ENCODE measurements at regions not wholly inside any gene's neighbourhood (a gene's known extent, or its start where the extent isn't known, plus 50 kb on each side); places are given as distances from the start of the nearest gene placed in this dataset.

DNA sequence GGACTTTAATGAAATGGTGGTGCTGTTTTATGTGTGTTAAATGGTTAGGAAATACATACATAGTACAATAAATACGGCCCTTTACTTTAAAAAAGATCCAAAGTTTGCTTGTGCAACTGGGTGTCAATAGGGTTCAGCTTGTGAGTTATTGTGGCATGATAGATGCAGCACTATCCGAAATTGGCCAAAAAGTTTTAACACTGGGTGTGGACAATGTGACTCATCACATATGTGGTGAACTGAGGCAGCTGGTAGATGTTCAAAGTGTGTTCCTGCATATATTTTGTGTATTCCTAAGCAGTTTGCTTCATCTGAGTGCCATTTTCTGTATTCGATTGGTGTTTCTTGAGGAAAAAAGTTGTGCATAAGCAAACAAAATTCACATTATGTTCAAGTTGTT, 473.1 kb downstream of the KIF20B start:
- TF ChIP-seq, protein P1, sequence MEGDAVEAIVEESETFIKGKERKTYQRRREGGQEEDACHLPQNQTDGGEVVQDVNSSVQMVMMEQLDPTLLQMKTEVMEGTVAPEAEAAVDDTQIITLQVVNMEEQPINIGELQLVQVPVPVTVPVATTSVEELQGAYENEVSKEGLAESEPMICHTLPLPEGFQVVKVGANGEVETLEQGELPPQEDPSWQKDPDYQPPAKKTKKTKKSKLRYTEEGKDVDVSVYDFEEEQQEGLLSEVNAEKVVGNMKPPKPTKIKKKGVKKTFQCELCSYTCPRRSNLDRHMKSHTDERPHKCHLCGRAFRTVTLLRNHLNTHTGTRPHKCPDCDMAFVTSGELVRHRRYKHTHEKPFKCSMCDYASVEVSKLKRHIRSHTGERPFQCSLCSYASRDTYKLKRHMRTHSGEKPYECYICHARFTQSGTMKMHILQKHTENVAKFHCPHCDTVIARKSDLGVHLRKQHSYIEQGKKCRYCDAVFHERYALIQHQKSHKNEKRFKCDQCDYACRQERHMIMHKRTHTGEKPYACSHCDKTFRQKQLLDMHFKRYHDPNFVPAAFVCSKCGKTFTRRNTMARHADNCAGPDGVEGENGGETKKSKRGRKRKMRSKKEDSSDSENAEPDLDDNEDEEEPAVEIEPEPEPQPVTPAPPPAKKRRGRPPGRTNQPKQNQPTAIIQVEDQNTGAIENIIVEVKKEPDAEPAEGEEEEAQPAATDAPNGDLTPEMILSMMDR (conservative IDR thresholded peaks at IDR 0.05; ENCODE audit: low read length) = no peak
- no peak for DNase-seq (ENCODE audit: low read depth)
- no peak overlapping the region for H3K4me3 ChIP-seq (ENCODE audit: low read length)

DNA sequence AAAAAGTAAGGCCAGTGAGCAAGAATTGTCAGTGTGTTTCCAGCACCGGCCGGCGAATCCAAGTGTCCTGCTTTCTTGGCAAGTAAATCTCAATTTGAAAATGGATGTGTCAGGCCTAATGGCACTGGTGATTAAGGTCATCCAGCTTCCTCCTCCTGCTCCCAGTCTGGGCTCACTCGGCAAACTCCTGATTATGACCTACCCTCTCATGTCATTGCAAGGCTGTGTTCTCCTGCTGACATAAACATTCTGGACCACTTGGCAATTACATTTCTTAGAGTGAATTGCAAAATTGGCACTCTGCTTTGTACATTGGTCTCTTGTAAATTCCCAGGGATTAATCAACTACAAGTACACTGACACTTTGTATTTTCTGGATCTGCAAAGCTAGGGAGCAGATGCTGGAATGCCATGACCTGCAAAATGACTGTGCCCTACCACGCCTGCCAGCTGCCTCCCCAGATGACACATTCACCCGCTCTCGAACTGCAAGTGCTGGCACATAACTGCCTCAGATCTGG, 473.8 kb downstream of the KIF20B start:
- DNase-seq (ENCODE audit: low read depth) = no peak
- no peak overlapping the region for H3K4me3 ChIP-seq (ENCODE audit: low read length)
- TF ChIP-seq, protein P1 (conservative IDR thresholded peaks at IDR 0.05; ENCODE audit: low read length) = no peak

DNA sequence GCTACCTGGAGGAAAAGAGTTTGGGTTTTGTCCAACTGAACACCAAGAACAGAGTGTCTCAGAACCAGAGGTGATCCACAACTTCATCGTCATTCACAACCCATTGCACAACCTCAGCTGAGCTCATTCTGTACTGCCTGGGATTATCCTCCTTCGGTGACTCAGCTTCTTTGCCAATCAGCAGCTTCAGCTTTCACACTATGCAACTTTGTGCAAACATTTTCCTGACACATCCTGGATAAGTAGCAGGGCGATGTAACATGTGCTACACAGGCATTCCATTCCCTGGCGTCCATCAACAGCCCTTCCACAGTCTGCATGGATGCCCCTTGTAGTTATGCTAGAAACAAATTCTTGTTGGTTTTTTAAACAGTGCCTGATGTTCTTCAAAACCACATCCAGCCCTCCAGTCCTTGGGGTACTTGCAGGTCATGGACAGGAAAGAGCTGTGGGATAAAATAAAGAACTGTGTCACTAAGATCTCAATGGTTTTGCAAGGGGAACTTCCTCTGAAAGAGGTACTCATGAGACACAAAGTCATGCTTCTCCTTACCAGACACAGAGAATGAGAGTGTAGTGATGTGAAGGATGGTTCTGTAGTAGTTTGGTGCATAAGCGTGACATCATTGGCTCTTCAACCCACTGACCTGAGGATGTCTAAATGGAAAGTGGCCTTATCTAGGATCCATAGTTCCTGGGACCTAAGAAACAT, 478.5 kb downstream of the KIF20B start:
- DNase-seq (ENCODE audit: low read depth) = peak; percentile 43
- TF ChIP-seq, protein P1 (conservative IDR thresholded peaks at IDR 0.05; ENCODE audit: low read length) = no peak
- H3K4me3 ChIP-seq (ENCODE audit: low read length) = no peak overlapping the region

DNA sequence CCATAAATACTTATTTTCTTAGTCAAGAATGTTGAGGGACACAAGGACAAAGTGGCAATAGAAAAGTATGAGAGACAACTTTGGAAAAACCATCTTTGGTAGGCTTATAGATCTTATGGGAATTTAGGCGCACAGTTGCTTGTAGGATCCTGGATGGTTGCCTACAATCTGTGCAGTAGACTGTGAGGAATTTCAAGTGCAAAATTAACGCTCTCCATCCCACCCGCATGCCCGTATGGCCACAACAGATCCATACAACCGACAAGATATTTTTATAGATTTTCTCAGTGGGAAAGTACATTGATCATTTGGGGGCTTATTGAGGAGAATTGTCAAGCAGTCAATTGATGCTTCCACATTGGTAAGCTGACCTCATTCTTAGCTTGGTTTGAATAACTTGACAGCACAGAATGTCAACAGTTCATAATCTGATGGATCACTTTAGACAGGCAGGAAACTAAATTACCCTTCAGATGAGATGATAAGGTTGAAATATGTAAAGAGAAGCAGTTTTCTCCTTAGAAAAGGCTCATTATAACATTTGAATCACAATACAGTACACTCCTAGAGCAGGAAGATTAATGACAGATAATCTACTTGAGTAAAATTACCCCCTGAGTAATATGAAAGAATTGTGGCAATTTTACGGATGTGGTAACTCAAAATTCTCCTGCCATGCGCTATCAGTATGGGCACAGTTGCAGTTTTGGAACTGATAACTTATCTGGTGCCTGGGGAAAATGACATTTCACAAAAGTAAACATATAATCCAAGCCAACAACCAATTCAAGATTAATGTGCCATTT, 479.7 kb downstream of the KIF20B start:
- TF ChIP-seq, protein P1 (conservative IDR thresholded peaks at IDR 0.05; ENCODE audit: low read length) = no peak
- no peak overlapping the region for H3K4me3 ChIP-seq (ENCODE audit: low read length)
- DNase-seq (ENCODE audit: low read depth) = no peak

DNA sequence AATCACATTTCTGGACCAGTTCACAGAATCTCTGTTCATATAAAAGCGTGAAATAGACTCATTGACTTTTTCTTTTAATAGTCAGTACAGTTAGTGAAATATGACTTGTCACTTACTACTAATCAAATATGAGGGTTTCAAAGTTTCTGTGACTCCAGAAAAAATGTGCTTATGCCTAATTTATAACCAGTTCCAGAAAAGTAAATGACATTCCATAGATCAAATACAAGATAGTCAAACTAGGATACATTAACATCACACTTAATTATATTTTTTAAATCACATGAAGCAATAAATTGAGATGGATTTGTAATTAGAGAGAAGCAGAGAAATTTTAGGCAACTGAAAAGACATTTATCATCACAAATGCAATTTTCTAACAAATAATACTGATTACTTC, 491.4 kb downstream of the KIF20B start:
- no peak for DNase-seq (ENCODE audit: low read depth)
- TF ChIP-seq, protein P1 (conservative IDR thresholded peaks at IDR 0.05; ENCODE audit: low read length) = no peak
- H3K4me3 ChIP-seq (ENCODE audit: low read length) = no peak overlapping the region

DNA sequence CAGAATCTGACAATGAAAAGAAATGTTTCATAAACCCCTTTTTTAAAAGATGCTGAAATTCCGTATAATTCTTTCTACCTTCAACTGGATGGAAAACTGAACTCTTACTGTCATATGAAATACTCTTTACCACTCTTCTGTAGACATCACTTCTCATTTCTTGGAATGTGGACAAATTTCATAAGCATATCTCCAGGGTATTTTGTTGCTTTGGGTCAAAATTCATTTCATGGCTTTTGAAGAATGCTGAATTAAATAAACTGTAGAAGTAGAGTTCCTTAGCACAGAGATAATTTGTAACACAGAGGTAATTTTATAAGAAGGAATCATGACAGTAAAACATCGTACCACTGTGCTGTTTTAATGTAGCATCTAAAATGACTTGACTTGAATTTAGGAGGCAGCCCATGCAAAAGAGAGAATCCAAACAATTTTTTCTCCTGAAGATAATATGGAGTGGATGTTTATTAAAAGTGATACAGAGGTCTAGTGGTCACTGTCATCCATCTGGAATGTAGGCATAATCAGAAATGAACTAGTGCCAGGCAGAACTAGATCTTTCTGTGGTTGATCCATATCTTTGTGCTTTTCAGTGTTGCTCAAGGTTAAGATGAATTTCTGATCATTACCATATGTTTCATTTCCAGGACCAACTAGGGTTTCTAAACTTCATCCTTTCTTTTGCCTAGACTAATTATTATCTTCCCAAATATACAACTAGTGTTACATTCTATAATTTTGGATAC, 492.0 kb downstream of the KIF20B start:
- TF ChIP-seq, protein P1 (conservative IDR thresholded peaks at IDR 0.05; ENCODE audit: low read length) = no peak
- DNase-seq (ENCODE audit: low read depth) = peak; percentile 3
- no peak overlapping the region for H3K4me3 ChIP-seq (ENCODE audit: low read length)
